Endometrium (tissue), 2 donors: ENCODE measurements at regions not wholly inside any gene's neighbourhood (a gene's known extent, or its start where the extent isn't known, plus 50 kb on each side); places are given as distances from the start of the nearest gene placed in this dataset.
"Not testable (repeated sequence)": the region's sequence is repeated elsewhere in the genome, so short reads cannot be mapped to it uniquely, and the experiment has no call there.

Source experiments
- FAIRE-seq: peaks from 2 replicates; lab custom pipeline; 2012; peaks lifted over from hg19 to GRCh38; lab: Jason Lieb, UNC
- donor health status: control.
- donor health status: control.

DNA sequence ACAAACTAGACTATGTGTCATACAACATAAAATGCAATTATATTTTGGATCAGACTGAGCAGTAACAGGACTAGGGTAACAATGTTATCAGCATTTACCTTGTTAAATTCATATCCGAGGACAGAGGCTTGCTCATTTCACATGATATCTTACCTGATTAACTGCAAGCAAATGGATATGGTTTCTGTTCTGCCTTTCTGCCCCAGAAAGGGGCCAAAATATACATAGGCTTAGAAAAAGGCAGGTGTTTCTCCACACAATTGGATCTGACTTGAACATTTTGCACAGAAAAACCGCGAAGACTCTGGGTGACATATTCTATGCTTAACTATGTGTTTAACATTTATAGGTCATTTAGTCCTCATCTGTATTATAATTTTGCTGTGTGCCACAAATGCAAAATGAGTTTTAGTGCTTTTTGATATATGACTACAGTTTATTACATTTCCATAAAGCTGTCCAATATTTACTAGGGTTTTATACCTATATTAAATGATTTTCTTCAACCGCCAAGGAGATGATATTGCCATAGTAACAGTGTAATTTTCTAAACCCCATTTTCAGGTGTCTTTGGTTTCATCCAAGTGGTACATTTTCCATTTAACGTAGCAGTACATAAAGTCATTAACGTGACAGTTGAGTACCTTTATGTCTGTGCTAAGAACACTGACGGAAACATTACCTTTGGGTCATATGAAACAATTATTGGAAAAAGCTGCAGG lies 249.3 kb upstream of the KRR1 start:
- no peak for FAIRE-seq

DNA sequence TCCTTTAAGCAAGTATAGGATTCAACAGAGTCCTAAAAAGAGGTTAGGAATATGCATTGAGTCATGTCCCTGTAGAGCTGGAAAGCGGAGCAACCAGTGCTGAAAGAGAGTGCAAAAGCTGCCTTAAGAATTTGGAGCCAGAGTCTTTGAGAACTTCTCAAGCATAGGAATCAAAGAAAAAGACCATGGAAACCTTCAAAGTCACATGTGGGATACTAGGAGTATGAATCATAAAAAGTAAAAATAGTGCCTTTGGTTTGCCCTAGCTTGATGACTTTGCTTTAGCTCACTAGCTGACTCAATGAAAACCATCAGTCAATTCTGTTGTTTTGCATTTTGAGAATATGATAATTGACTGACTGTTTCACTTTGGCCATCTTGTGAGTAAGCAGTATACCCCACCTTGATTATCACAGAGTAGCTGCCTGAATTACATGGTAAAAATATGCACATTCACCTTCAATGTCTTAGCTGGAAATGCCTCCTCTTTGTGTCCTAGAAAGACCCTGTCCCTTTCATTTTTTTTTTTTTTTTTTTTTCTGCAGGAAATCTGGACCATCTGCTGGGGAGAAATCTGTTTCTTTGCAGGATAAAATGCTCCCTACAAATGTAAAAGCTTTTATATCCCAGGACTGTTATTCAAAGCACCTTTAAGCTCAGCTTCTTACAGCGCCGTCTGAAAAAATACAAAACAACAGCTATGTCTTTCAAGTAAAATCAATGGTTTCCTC lies 248.6 kb upstream of the KRR1 start:
- no peak for FAIRE-seq

DNA sequence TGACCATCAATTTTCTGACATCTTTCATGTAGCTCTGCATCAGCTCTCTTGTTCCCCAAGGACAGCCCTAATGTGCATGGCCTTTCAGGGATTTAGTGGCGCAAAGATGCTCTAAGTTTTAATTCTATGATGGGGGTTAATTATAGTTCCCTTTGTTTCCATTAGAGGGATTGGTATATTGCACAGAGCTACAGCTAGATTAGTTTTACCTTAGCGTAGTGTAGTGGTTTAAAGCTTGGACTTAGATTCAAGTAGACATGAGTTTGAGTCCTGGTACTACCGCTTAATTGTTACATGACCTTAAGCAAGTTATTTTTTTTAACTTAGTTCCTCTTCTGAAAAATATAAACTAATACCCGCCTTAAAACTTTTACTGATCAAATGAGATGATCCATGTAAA lies 247.8 kb upstream of the KRR1 start:
- no peak for FAIRE-seq

DNA sequence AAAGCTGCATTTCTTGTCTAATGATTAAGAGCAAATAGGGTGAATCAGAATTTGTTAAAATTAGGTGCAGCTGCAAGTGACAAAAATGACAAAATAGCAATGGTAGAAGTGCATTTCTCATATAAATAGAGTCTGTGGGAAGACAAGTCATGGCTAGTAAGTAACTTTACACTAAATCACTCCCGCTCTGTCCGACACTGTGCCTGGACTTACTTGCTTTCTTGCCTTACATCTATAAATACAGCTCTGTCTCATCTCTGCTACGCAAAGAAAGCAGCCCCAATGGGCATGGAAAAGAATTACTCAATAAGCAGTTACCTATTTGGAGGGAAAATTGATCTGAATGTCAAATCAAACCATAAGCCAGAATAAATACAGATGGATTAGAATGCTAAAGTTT lies 245.4 kb upstream of the KRR1 start:
- no peak for FAIRE-seq

DNA sequence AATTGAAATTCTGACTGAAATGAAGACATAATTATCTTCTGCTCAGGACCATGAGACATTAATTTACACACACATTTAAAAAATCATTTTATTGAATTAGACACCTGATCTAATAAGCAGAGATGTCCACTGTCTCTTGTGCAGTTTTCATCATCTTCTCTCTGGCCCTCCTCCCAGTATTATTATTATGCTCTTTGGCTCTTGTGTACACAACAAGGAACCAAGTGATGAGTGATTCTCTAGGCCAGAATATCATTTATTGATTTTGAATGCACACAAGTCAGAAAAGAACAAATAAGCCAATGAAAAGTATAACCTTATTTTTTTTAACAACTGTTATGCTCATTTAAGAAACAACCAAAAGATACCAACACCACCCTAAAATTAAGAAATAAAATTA lies 244.7 kb upstream of the KRR1 start:
- FAIRE-seq = no peak

- no peak for FAIRE-seq
Observed at GRCh38 chr12:75754698-75755097, 243.3 kb upstream of the KRR1 start.

- no peak for FAIRE-seq
Observed at GRCh38 chr12:75754141-75754540, 242.7 kb upstream of the KRR1 start.

- FAIRE-seq = no peak
Observed at GRCh38 chr12:75751769-75752471, 240.5 kb upstream of the KRR1 start.

DNA sequence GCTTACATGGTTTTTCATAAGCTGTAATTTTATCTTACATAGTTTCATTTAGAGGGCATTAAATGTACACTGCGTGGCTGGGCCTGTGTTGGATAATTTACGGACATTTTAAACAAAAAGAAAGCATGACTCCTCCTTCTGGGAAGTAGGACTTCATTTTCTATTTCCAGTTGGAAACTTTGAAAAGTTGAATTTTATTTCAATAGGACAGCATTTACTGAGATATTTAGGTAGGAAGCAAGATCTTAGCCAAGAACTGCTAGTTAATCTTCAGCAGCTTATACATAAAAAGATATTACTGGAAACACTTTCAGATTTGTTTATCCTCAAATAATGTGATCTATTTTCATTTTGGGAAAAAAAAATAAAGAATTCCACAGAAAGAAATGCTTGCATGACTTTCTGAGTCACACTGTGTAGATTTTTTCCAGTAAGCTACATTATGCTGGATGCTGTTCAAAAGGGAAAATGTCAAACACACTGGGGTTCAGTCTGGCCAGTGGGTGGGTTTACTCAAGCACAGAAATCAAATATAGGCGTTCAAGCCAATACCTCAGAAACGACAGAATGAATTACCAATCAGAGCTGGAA lies 239.4 kb upstream of the KRR1 start:
- FAIRE-seq = no peak

DNA sequence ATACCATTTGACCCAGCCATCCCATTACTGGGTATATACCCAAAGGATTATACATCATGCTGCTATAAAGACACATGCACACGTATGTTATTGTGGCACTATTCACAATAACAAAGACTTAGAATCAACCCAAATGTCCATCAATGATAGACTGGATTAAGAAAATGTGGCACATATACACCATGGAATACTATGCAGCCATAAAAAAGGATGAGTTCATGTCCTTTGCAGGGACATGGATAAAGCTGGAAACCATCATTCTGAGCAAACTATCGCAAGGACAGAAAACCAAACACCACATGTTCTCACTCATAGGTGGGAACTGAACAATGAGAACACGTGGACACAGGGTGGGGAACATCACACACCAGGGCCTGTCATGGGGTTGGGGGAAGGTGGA lies 237.6 kb upstream of the KRR1 start:
- FAIRE-seq = not testable (repeated sequence)

DNA sequence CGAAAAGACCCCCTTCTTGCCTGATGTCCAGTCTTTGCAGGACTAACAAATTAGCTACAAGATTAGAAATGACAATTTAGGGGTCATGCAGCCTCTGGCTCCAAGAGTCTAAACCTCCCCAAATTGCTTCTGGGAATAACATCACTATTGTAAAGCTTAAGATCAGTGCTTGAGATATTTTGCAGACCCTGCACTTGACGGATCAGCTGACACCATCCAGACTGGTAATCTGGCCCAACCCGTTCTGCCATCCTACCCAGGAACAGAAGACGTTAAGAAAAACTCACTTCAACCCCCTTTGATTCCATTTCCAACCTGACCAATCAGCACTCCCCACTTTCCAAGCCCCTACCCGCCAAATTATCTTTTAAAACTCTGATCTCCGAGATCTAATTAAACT lies 236.7 kb upstream of the KRR1 start:
- FAIRE-seq = no peak

GRCh38 chr12:75747572-75748021 lies 236.2 kb upstream of the KRR1 start:
- no peak for FAIRE-seq

- FAIRE-seq = no peak
Observed at GRCh38 chr12:75746621-75747020, 235.2 kb upstream of the KRR1 start.

GRCh38 chr12:75744607-75745256 lies 233.3 kb upstream of the KRR1 start:
- no peak for FAIRE-seq

DNA sequence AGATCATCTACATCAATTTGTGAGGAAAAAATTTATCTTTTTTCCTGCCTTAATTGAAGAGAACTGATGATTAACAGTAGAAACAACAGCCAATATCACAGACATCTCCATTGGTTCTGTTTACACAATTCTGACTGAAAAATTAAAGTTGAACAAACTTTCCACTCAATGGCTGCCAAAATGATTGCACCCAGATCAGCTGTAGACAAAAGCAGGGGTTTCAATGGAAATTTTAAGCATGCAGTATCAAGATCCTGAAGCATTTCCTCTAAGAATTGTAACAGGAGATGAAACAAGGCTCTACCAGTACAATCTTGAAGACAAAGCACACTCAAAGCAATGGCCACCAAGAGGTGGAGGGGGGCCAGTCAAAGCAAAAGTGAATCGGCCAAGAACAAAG lies 231.6 kb upstream of the KRR1 start:
- FAIRE-seq = no peak

DNA sequence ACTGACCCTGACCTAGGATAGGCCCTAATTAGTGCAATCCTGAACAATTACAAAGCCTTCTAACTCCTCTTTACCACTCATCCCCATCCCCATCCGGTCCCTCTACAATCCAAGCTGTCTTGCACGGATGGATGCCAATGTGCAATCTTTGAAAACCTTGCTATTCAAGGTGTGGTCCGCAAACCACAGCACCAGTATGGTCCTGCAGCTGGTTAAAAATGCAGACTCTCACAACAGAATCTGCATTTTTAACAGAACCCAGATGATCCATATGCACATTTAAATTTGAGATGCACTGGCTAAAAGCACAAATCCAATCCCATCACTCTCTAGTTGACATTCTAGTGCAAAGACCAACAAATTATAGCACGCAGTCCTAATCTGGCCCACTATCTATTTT lies 230.6 kb upstream of the KRR1 start:
- no peak for FAIRE-seq

DNA sequence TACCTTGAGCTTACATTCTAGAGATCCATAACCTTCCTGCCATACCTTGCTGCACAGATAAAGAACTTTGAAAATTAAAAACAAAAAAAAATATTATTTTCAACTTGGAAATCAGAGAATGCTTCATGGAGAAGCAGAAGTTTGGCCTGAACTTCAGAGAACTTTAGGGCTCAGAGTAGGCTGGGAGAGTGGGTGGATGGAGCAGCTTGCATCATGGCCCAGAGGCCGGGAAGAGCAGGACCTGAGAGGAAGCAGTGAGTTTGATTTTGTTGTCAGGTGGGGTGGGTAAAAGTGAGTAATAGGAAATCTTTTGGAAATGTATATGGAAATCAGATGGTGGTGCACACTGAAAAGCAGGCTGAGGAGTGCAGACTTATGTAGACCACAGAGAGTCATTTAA lies 228.5 kb upstream of the KRR1 start:
- no peak for FAIRE-seq

GRCh38 chr12:75739098-75739497 lies 227.7 kb upstream of the KRR1 start:
- not testable (repeated sequence) for FAIRE-seq

DNA sequence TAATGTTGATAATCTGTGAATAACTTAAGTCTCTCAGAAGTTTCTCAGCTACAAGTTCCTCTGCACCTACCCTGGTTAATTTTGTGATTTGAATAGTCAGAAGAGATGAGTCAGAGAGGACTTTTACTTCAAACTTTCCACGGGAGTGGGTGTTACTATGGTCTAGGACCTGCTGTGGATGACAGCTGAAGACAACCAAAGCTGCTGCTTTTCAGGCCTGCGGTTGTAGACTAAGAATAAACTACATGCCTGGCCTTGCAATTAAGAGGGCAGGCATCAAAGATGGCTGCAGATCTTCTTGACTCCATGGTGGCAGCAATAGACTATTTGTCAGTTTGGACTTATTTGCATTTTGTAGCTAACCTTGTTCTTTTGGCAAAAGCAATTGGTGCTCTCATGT lies 227.1 kb upstream of the KRR1 start:
- FAIRE-seq = no peak

- no peak for FAIRE-seq
Observed at GRCh38 chr12:75735853-75736252, 224.4 kb upstream of the KRR1 start.

DNA sequence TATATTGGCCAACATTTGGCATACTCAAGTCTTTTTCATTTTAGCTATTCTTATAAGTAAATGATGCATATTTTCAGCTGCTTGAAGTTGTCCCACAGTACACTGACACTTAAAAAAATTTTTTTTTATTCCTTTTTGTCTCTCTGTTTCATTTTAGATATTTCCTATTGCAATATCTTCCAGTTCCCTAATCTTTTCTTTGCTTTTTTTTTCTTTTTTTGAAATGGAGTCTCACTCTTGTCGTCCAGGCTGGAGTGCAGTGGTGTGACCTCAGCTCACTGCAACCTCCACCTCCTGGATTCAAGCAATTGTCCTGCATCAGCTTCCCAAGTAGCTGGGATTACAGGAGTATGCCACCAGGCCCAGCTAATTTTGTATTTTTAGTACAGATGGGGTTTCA lies 217.4 kb upstream of the KRR1 start:
- FAIRE-seq = no peak

- FAIRE-seq = no peak
Observed at GRCh38 chr12:75727577-75727976, 216.2 kb upstream of the KRR1 start.
